Liver (tissue), 8 donors: ENCODE measurements at regions not wholly inside any gene's neighbourhood (a gene's known extent, or its start where the extent isn't known, plus 50 kb on each side); places are given as distances from the start of the nearest gene placed in this dataset.

ENCODE experiments used
- DNase-seq: peaks from one replicate; pipeline ENCODE4 v3.0.0-alpha.2; 2017; ENCODE audit warnings: low spot score
- H3K27ac ChIP-seq, 2 donors: one replicate each; pipeline ENCODE4 v1.7.0; 2013; ENCODE audit warnings: inconsistent platforms in 2 of 2, low read length in 2 of 2, control low read depth in 1 of 2, low read depth in 1 of 2, mild to moderate bottlenecking in 1 of 2
- H3K27me3 ChIP-seq, 4 donors: one replicate each; pipeline versions ENCODE4 v1.6.1 to v1.7.0; 2013; ENCODE audit warnings: low read length in 3 of 4, inconsistent platforms in 1 of 4, mild to moderate bottlenecking in 1 of 4, moderate library complexity in 1 of 4; ENCODE audit not compliant: control insufficient read depth in 4 of 4, insufficient read depth in 4 of 4
- H3K36me3 ChIP-seq, 4 donors: one replicate each; pipeline versions ENCODE4 v1.6.1 to v1.7.0; 2013; ENCODE audit warnings: low read length in 3 of 4, mild to moderate bottlenecking in 3 of 4, low read depth in 1 of 4, moderate library complexity in 1 of 4; ENCODE audit not compliant: control insufficient read depth in 4 of 4, insufficient read depth in 3 of 4
- H3K4me1 ChIP-seq, 4 donors: one replicate each; pipeline versions ENCODE4 v1.6.1 to v1.7.0; 2013; ENCODE audit warnings: low read length in 3 of 4, mild to moderate bottlenecking in 3 of 4, moderate library complexity in 1 of 4; ENCODE audit not compliant: control insufficient read depth in 4 of 4, insufficient read depth in 4 of 4
- H3K4me3 ChIP-seq, 3 donors: one replicate each; pipeline versions ENCODE4 v1.6.1 to v1.7.0; 2013; ENCODE audit warnings: low read length in 3 of 3, control low read depth in 1 of 3, low read depth in 1 of 3, mild to moderate bottlenecking in 1 of 3
- H3K9ac ChIP-seq, 2 donors: one replicate each; pipeline ENCODE4 v1.7.0; 2013; ENCODE audit warnings: low read length in 2 of 2, mild to moderate bottlenecking in 2 of 2, moderate library complexity in 2 of 2, control low read depth in 1 of 2, low read depth in 1 of 2
- H3K9me3 ChIP-seq, 4 donors: one replicate each; pipeline versions ENCODE4 v1.6.1 to v1.7.0; 2013; ENCODE audit warnings: low read length in 3 of 4; ENCODE audit not compliant: control insufficient read depth in 4 of 4
- ATF3 ChIP-seq: IDR thresholded peaks from 2 replicates; pipeline ENCODE4 v1.6.1; 2016; ENCODE audit warnings: antibody characterized with exemption
- CTCF ChIP-seq: fragments of 150-350 bp; IDR thresholded peaks from 2 replicates; pipeline ENCODE4 v1.5.1; 2017; ENCODE audit warnings: improper control_type of control experiment, low read depth, low read length; ENCODE audit not compliant: missing input control
- EGR1 ChIP-seq, 2 donors: IDR thresholded peaks; 2 replicates each; pipeline ENCODE4 v1.6.1; 2016 to 2018; ENCODE audit warnings: antibody characterized with exemption in 2 of 2, low read depth in 2 of 2
- FOXA1 ChIP-seq: IDR thresholded peaks from 2 replicates; pipeline ENCODE4 v1.6.1; 2016; ENCODE audit warnings: antibody characterized with exemption
- FOXA2 ChIP-seq: IDR thresholded peaks from 2 replicates; pipeline ENCODE4 v1.6.1; 2016; ENCODE audit warnings: antibody characterized with exemption
- GABPA ChIP-seq, 2 donors: IDR thresholded peaks in 1 of 2; conservative IDR thresholded peaks in 1 of 2; 2 replicates each; pipeline ENCODE4 v1.6.1; 2016; ENCODE audit warnings: antibody characterized with exemption in 2 of 2, mild to moderate bottlenecking in 1 of 2, moderate library complexity in 1 of 2
- HNF4A ChIP-seq, 2 donors: conservative IDR thresholded peaks; 2 replicates each; pipeline ENCODE4 v1.6.1; 2016; ENCODE audit warnings: antibody characterized with exemption in 2 of 2, mild to moderate bottlenecking in 2 of 2
- HNF4G ChIP-seq: IDR thresholded peaks from 2 replicates; pipeline ENCODE4 v1.6.1; 2016; ENCODE audit warnings: antibody characterized with exemption
- JUND ChIP-seq, 2 donors: IDR thresholded peaks; 2 replicates each; pipeline ENCODE4 v1.6.1; 2016; ENCODE audit warnings: antibody characterized with exemption in 2 of 2
- MAX ChIP-seq: IDR thresholded peaks from 2 replicates; pipeline ENCODE4 v1.6.1; 2016; ENCODE audit warnings: antibody characterized with exemption
- NR2F2 ChIP-seq: IDR thresholded peaks from 2 replicates; pipeline ENCODE4 v1.6.1; 2016; ENCODE audit warnings: antibody characterized with exemption
- RAD21 ChIP-seq, 2 donors: IDR thresholded peaks; 2 replicates each; pipeline ENCODE4 v1.6.1; 2016; ENCODE audit warnings: antibody characterized with exemption in 2 of 2, mild to moderate bottlenecking in 2 of 2
- REST ChIP-seq: IDR thresholded peaks from 2 replicates; pipeline ENCODE4 v1.6.1; 2016; ENCODE audit warnings: antibody characterized with exemption, mild to moderate bottlenecking
- RXRA ChIP-seq, 2 donors: IDR thresholded peaks; 2 replicates each; pipeline ENCODE4 v1.6.1; 2017 to 2018; ENCODE audit warnings: antibody characterized with exemption in 2 of 2, mild to moderate bottlenecking in 1 of 2
- SP1 ChIP-seq: IDR thresholded peaks from 2 replicates; pipeline ENCODE4 v1.6.1; 2018; ENCODE audit warnings: antibody characterized with exemption, mild to moderate bottlenecking
- TAF1 ChIP-seq: conservative IDR thresholded peaks from 2 replicates; pipeline ENCODE4 v1.6.1; 2016; ENCODE audit warnings: antibody characterized with exemption, mild to moderate bottlenecking
- YY1 ChIP-seq: IDR thresholded peaks from 2 replicates; pipeline ENCODE4 v1.6.1; 2016; ENCODE audit warnings: antibody characterized with exemption, mild to moderate bottlenecking
- ZBTB33 ChIP-seq: IDR thresholded peaks from 2 replicates; pipeline ENCODE4 v1.6.1; 2016; ENCODE audit warnings: antibody characterized with exemption
- WGBS: extraction: QIAGEN DNeasy Blood & Tissue Kit; methylation state at CpG from one replicate; pipeline ENCODE4 v1.1.7; 2013; 5-methylcytosine and 5-hydroxymethylcytosine counted together
- donor health status: healthy.
- donor health status: healthy.
- donor health status: healthy.
- donor health status: healthy.
- donor health status: healthy.

GRCh38 chr4:156521631-156522030, 450.0 kb downstream of the PDGFC start (continued):
- TF ChIP-seq REST (no peak), FOXA2 (no peak), EGR1 (IDR thresholded peaks at IDR 0.05; ENCODE audit: low read depth in 2 of 2) (no peak), FOXA1 (no peak), RAD21 (IDR thresholded peaks at IDR 0.05) (no peak)

- DNase-seq = no peak
- Histone ChIP-seq H3K27me3 (peaks cover 0 to 2% (median 0%) of the 10 kb centered on the region in 4 donors), H3K4me1 (no peaks in the 10 kb centered on the region), H3K9ac (no peak overlapping the region), H3K36me3 (no peaks in the 10 kb centered on the region), H3K4me3 (no peak overlapping the region), H3K9me3 (no peaks in the 10 kb centered on the region), H3K27ac (no peak overlapping the region)
- no peak for TF ChIP-seq EGR1 (IDR thresholded peaks at IDR 0.05; ENCODE audit: low read depth in 2 of 2)
- no peak for TF ChIP-seq GABPA (IDR thresholded peaks at IDR 0.05 in 1 of 2, conservative IDR thresholded peaks at IDR 0.05 in 1 of 2)
- TF ChIP-seq ZBTB33 = no peak
- no peak for TF ChIP-seq RAD21 (IDR thresholded peaks at IDR 0.05)
- no peak for TF ChIP-seq RXRA (IDR thresholded peaks at IDR 0.05)
- no peak for TF ChIP-seq TAF1
- TF ChIP-seq REST = no peak
- no peak for TF ChIP-seq HNF4A (conservative IDR thresholded peaks at IDR 0.05)
- TF ChIP-seq FOXA1 = no peak
- TF ChIP-seq JUND (IDR thresholded peaks at IDR 0.05) = no peak
- TF ChIP-seq CTCF = no peak
- no peak for TF ChIP-seq YY1
- no peak for TF ChIP-seq ATF3
- no peak for TF ChIP-seq NR2F2
- TF ChIP-seq SP1 = no peak
- TF ChIP-seq HNF4G = no peak
- no peak for TF ChIP-seq MAX
- 59% methylated on average over 2 of the region's 2 CpGs for WGBS
These were observed 453.6 kb downstream of the PDGFC start for GRCh38 chr4:156517956-156518355.
